NCI-H82 (cell line): ENCODE measurements at regions not wholly inside any gene's neighbourhood (a gene's known extent, or its start where the extent isn't known, plus 50 kb on each side); places are given as distances from the start of the nearest gene placed in this dataset.
"Not testable (repeated sequence)": the region's sequence is repeated elsewhere in the genome, so short reads cannot be mapped to it uniquely, and the experiment has no call there.

Experiments
- DNase-seq: peaks from one replicate; lab custom pipeline; 2025; lab: John Stamatoyannopoulos, UW

- DNase-seq, result no peak
Measured at GRCh38 chr6:3900744-3901336, 51.7 kb downstream of the FAM50B start.

DNA sequence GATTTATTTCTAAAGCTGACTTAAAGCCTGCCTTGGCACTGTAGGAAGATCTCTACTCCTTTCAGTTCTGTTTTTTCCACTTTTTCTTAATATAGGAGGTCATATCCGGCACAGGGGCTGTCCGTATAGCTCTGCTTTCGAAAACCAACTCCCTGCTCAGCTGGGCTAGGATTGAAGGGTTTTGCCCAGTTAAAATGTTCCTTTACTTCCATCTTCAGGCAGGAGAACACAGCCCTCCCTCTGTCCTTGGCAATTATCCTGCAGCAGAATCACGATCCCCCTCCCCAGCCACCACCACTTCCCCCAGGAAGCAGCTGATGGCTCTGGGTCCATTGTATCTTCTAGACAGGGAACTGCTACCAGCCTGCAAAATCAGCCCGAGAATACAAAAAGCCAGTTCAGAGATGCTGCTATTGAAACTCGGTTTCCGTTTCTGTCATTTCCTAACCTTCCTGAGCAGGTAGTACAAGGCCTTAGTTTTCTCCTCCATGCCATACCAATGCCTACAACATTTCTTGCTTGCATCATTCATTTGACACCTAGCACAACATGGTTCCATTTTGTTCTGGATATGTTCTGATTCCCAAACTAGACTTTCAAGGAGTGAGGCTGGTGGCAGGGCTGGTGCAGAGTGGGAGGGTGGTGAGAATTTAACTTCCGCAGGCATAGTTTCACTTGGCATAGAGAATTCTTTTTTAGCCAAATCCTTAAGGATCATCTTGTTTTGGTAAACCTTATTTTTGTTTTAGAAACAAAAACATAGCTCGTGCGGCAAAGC is 53.9 kb downstream of the FAM50B start:
- no peak for DNase-seq

DNA sequence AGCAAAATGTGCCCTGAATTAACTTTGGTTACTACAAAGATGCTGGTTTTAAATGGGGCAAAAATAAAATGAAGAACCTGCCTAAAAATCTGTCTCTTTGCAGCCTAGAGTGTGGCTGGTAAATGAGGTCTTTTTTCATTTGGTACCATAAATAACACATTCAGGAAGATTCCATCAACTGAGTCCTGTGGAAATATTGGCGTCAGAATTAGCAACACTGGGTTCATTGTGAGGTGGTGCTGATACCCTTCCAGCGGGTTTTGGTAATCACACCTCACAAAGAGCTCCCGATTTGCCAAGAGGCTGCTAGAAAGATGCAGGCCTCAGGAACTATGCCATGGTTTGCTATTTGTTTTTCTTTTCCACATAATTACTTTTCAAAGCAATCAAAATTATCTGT is 55.3 kb downstream of the FAM50B start:
- DNase-seq, result no peak

- no peak for DNase-seq
Measured at GRCh38 chr6:3905945-3906845, 57.0 kb downstream of the FAM50B start.

GRCh38 chr6:3906846-3907151 is 57.6 kb downstream of the FAM50B start:
- DNase-seq, result no peak

- no peak for DNase-seq
Measured at GRCh38 chr6:3908223-3908622, 59.0 kb downstream of the FAM50B start.

DNA sequence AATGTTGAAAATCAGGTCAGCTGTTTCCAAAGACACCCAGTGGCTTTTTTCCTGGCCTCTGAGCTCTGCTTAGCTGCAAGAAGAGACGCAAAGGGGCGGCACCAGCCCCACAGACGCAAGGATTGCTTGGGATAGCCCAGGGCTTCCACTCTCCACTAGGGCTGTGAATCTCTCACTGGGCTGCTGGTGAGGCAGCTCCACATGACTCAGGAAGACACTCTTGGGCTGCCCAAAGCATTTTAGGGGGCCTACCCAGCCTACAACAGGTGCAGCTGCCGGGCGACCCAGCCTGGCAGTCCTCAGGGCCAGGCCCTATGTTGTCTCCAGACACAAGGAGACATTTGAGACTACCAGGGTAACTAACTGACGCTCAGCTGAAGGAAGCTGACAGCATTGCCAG is 59.8 kb downstream of the FAM50B start:
- no peak for DNase-seq

DNA sequence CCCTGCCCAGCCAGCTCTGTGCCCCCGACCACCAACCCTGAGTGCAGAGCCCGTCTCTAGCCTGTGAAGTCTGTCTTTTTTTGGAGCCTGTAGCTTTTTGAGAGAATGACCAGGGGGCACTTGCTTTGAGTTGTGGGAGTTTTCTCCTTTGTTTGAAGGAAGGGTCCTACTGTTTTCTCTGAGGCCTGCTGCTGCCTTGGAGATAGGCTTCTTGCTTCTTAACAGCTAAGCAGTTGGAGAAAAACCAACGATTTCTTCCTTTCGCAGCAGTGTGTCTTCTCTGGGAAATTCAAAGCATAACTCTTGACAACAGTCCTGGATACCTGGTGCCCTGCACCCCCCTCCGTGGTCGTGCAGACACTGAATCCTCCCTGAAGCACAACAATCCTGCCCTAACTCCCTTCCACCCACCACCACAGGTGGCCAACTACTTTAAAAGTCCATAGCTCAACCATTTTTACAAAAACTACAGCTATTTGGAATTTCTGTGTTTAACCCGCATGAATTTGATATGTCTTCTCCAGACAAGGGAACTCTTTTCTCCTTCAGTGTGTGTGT is 61.0 kb downstream of the FAM50B start:
- no peak for DNase-seq

- no peak for DNase-seq
Measured at GRCh38 chr6:3911130-3911529, 62.0 kb downstream of the FAM50B start.

DNA sequence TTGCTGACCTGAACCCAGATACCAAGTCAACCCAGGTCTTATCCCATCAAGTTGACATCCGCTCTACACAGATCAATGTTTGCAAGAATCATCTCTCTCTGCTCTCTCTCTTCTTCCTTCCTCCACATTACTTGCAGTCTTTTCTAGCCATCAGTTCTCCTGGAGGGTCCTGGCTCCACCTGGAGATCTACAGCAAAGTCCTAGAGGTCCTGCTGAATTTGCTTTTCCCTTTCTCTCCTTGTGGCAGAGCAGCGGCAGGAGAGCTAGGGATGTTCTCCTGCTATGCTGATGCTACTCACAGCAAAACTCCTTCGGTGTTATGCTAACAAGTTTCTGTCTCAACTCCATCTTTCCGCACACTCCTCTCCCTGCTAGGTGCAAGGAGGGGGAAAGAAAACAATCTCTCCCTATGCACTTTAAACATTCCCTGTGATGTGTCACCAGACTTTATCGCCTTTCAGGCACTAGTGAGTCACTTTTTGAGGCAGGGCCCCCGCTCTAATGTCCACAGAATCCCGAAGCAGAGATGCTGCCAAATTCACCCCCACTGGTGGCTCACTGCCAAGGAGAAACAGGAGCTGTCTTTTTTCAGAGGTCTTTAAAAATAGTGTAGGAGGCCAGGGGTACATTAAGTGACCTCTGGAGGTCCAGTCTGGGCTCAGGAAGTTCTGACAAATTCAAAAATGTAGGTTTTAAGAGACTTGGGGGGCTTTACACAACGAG is 62.6 kb downstream of the FAM50B start:
- DNase-seq, result no peak

DNA sequence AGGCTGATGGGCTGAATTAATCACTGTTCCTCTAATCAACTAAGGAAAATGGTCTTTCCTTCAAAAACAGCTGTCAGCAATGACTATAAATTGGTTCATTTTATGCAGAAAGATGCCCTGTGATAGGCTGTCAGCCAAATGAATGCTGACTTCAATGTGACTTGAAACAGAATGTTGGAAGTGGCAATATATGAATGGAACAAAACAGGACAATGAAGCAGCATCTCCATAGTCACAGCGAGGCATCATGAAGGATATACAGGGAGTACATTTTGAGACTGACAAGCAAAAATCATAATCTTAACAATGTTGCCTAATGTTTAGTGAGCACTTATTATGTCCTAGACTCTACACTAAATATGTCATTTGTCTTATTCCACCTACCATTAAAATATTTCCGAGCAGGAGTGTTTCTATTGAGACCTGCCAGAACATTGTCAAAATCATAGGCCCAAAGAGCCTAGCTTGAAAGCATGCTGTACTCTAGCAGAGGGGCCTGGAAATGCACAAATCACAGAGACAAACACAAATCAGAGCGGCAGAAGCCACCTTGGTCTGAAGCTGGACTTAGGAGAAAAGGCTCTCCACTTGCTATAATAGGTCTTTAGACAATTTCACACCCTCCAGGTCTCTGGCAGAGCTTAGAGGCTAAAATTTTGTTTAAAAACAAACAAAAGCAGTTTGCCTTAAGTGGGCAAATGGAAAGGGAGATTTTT is 63.3 kb downstream of the FAM50B start:
- DNase-seq, result no peak

GRCh38 chr6:3913077-3913957 is 64.1 kb downstream of the FAM50B start:
- DNase-seq, result no peak

GRCh38 chr6:3913958-3914337 is 64.8 kb downstream of the FAM50B start:
- DNase-seq, result no peak

DNA sequence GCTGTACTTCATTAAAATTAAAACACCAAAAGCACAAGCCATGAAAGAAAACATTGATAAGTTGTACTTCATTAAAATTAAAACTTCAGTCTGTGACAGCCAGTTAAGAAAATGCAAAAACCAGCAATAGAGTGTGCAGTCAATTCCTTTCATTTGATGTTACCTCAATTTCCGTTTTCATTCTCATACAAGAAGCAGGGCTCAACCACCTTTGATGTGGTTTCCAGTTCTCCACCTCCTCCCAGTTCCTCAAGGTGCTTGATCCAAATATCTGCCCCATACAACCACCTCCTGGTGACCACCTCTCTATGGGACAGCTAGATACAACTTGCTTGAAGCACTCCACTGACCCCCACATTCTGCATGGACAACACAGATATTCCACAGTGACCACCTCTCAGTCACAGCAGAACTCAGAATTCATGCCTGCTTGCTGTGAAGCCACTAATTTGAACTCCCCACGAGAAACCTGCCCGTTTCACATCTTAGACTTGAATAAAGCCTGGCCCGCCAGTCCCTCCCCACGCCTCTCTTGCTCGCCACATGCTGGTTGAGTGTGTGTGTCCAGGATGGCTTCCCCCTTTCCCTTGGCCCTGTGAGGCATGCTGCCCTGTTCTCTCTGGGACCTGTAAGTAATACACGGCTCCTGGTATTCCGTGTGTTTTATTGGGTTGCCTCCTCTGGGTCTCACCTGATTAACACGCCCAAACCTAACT is 66.1 kb downstream of the FAM50B start:
- DNase-seq, result no peak

DNA sequence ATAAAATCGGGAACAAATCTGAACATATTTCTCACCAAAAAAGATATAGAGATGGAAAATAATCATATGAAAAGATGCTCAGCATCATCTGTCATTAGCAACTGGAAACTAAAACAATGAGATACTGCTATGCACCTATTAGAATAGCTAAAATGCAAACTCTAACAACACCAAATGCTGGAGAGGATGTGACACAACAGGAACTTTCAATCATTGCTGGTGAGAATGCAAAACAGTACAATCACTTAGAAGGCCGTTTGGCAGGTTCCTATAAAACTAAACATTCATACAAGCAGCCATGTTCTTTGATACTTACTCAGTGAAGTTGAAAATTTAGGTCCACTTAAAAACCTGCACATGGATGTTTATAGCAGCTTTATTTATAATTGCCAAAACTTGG is 67.0 kb downstream of the FAM50B start:
- DNase-seq, result no peak

DNA sequence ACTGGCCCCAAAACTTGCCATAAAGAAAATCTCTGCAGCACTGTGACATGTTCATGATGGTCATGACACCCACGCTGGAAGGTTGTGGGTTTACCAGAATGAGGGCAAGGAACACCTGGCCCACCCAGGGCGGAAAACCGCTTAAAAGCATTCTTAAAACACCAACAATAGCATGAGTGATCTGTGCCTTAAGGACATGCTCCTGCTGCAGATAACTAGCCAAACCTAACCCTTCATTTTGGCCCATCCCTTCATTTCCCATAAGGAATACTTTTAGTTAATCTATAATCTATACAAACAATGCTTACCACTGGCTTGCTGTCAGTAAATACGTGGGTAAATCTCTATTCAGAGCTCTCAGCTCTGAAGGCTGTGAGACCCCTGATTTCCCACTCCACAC is 67.6 kb downstream of the FAM50B start:
- DNase-seq, result not testable (repeated sequence)

DNA sequence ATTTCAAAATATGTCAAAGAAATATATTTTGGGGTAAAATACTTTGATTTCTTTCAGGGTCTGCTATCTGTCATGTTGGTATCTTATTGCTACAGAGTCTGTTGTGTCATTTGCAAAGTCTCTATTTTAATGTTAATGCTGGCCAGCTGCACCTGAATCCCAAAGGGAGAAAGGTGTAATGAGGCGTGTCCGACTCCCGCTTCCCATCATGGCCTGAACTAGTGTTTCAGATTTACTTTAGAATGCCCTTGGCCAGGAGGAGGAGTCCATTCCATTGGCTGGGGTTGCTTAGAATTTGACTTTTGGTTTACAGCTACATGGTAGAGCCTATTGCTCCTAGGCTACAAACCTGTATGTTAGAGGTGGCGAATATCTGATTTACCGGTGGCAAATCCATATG is 69.3 kb downstream of the FAM50B start:
- DNase-seq, result no peak

DNA sequence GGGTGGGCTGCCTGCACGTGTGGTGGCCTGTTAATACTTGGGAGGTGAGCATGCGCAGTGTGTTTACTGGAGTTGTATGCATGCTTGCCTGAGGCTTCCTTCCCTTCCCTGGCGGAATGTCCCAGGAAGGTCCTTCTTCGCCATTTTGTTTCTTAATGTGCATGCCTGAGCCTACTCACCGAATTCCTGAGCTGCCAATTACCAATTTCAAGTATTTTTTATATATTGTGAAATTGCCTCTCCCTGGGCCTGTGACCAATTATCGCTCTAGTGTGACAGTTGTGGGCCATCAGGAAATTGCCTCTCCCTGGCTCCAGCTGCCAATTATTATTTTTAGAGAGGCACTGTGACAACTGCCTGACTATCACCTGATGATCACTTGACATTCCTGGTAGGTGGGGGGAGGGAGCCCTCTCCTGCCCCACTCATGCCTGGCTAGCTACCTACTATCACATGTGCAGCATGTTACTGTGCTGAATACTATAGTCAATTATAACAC is 70.0 kb downstream of the FAM50B start:
- DNase-seq, result no peak

- no peak for DNase-seq
Measured at GRCh38 chr6:3919849-3920248, 70.7 kb downstream of the FAM50B start.

GRCh38 chr6:3920321-3920720 is 71.1 kb downstream of the FAM50B start:
- no peak for DNase-seq
